Lower leg skin (tissue), 3 donors: ENCODE measurements at regions not wholly inside any gene's neighbourhood (a gene's known extent, or its start where the extent isn't known, plus 50 kb on each side); places are given as distances from the start of the nearest gene placed in this dataset.

Experiments
- POLR2A ChIP-seq, 2 donors: fragments of 450-650 bp; IDR thresholded peaks; one replicate each; pipeline ENCODE4 v1.6.1; 2016 to 2017; ENCODE audit warnings: antibody characterized with exemption in 2 of 2, mild to moderate bottlenecking in 1 of 2, moderate library complexity in 1 of 2
- TF ChIP-seq, protein P1 (sequence below), 3 donors: fragments of 450-650 bp; IDR thresholded peaks; one replicate each; pipeline ENCODE4 v1.5.1; 2016; ENCODE audit warnings: antibody characterized with exemption in 3 of 3, mild to moderate bottlenecking in 3 of 3, moderate library complexity in 2 of 3

DNA sequence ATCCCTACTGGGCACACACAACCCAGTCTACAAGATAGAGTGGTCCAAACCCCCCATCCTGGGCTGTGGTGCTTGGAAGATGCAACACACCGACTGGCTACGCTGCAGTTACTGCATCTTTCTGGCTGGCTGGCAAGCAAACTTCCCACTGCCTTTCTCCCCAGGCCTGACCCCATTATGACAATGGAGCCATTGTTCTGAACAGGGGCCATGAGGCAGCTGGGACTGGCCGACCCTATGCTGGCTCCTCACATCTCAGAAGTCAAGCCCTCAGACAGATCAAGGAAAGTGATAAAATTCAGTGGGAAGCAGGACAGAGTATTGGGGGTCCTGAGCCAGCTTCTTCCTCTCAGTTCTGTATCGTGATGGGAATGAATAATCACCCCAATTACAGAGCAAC is 364.1 kb upstream of the ASIC2 start:
- TF ChIP-seq POLR2A (IDR thresholded peaks at IDR 0.05): no peak
- TF ChIP-seq, protein P1, sequence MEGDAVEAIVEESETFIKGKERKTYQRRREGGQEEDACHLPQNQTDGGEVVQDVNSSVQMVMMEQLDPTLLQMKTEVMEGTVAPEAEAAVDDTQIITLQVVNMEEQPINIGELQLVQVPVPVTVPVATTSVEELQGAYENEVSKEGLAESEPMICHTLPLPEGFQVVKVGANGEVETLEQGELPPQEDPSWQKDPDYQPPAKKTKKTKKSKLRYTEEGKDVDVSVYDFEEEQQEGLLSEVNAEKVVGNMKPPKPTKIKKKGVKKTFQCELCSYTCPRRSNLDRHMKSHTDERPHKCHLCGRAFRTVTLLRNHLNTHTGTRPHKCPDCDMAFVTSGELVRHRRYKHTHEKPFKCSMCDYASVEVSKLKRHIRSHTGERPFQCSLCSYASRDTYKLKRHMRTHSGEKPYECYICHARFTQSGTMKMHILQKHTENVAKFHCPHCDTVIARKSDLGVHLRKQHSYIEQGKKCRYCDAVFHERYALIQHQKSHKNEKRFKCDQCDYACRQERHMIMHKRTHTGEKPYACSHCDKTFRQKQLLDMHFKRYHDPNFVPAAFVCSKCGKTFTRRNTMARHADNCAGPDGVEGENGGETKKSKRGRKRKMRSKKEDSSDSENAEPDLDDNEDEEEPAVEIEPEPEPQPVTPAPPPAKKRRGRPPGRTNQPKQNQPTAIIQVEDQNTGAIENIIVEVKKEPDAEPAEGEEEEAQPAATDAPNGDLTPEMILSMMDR (IDR thresholded peaks at IDR 0.05): no peak
